B cell (primary cell): ENCODE measurements at regions not wholly inside any gene's neighbourhood (a gene's known extent, or its start where the extent isn't known, plus 50 kb on each side); places are given as distances from the start of the nearest gene placed in this dataset.

ENCODE experiments used
- ATAC-seq: fragments of 200-7000 bp; cut with Tn5 transposase; one replicate; pipeline ENCODE4 v1.10.0; 2021; ENCODE audit warnings: low read depth, mild to moderate bottlenecking, moderate number of reproducible peaks, moderate library complexity
- CTCF ChIA-PET: fragments of 350-600 bp; sonication (Branson Sonifier 250); formaldehyde crosslinking; loops from one replicate; lab custom pipeline; 2021; ENCODE audit warnings: antibody characterized with exemption, inconsistent platforms; lab: Charles Lee
- POLR2A ChIA-PET: fragments of 350-600 bp; sonication (Branson Sonifier 250); formaldehyde crosslinking; loops from one replicate; lab custom pipeline; 2021; ENCODE audit warnings: antibody characterized with exemption; lab: Charles Lee
- DNase-seq: peaks from one replicate; pipeline ENCODE4 v3.0.0; 2013
- H2AFZ ChIP-seq: 2 replicates; pipeline ENCODE4 v1.6.1; 2012; ENCODE audit warnings: mild to moderate bottlenecking, low read depth, low read length; ENCODE audit not compliant: insufficient read depth, poor library complexity, severe bottlenecking
- H3K27ac ChIP-seq, 2 donors: 1 replicate in 1 of 2; 2 replicates in 1 of 2; pipeline ENCODE4 v1.5.1; 2012 to 2013; ENCODE audit warnings: low read length in 2 of 2, mild to moderate bottlenecking in 2 of 2, moderate library complexity in 1 of 2
- H3K27me3 ChIP-seq, 4 experiments: fragments of 200-600 bp in 1 of 4; sonication (generic) in 1 of 4; replicated peaks in 1 of 4; 1 replicate in 2 of 4; 2 replicates in 2 of 4; pipeline versions ENCODE4 v1.6.1 to v1.7.0; 2013 to 2016; ENCODE audit warnings: low read length in 3 of 4, mild to moderate bottlenecking in 2 of 4, mixed read lengths in 1 of 4, moderate library complexity in 1 of 4; ENCODE audit not compliant: insufficient read depth in 4 of 4, control insufficient read depth in 3 of 4; ENCODE audit errors: control extremely low read depth in 1 of 4
- H3K36me3 ChIP-seq, 2 experiments: replicated peaks in 1 of 2; 1 replicate in 1 of 2; 2 replicates in 1 of 2; pipeline versions ENCODE4 v1.6.1 to v1.7.1; 2013; ENCODE audit warnings: low read length in 1 of 2; ENCODE audit not compliant: insufficient read depth in 2 of 2, control insufficient read depth in 1 of 2; ENCODE audit errors: control extremely low read depth in 1 of 2, extremely low read depth in 1 of 2
- H3K4me1 ChIP-seq, 2 donors: fragments of 200-600 bp in 1 of 2; sonication (generic) in 1 of 2; 1 replicate in 1 of 2; 2 replicates in 1 of 2; pipeline versions ENCODE4 v1.5.1 to v1.6.1; 2013 to 2017; ENCODE audit warnings: low read length in 2 of 2; ENCODE audit not compliant: control insufficient read depth in 2 of 2, insufficient read depth in 2 of 2
- H3K4me2 ChIP-seq: replicated peaks from 2 replicates; pipeline ENCODE3; 2012; ENCODE audit warnings: mild to moderate bottlenecking, low read depth, low read length; ENCODE audit not compliant: poor library complexity, severe bottlenecking
- H3K4me3 ChIP-seq, 5 experiments: fragments of 200-600 bp in 1 of 5; sonication (generic) in 1 of 5; 1 replicate in 3 of 5; 2 replicates in 2 of 5; pipeline versions ENCODE4 v1.5.1 to v1.7.0; 2011 to 2016; ENCODE audit warnings: low read length in 4 of 5, mild to moderate bottlenecking in 4 of 5, low read depth in 2 of 5, control low read depth in 1 of 5, moderate library complexity in 1 of 5; ENCODE audit not compliant: insufficient read depth in 1 of 5; ENCODE audit errors: control extremely low read depth in 1 of 5, extremely low read depth in 1 of 5
- H3K79me2 ChIP-seq: fragments of 200-600 bp; sonication (generic); one replicate; pipeline ENCODE4 v1.6.0; 2016; ENCODE audit warnings: low read length; ENCODE audit not compliant: control insufficient read depth, insufficient read depth
- H3K9ac ChIP-seq: fragments of 200-600 bp; sonication (generic); 2 replicates; pipeline ENCODE4 v1.6.1; 2017; ENCODE audit warnings: mild to moderate bottlenecking, low read length, moderate library complexity
- H3K9me3 ChIP-seq, 3 donors: one replicate each; pipeline versions ENCODE4 v1.6.1 to v1.7.1; 2013; ENCODE audit warnings: low read length in 2 of 3; ENCODE audit not compliant: control insufficient read depth in 2 of 3, insufficient read depth in 1 of 3; ENCODE audit errors: control extremely low read depth in 1 of 3
- H4K20me1 ChIP-seq: 2 replicates; pipeline ENCODE4 v1.6.0; 2012; ENCODE audit warnings: mild to moderate bottlenecking, low read length; ENCODE audit not compliant: insufficient read depth, control insufficient read depth, poor library complexity, severe bottlenecking
- H3K27ac Mint-ChIP-seq: one replicate; pipeline ENCODE4 v1.8.0; 2021; ENCODE audit warnings: mixed read lengths
- H3K27me3 Mint-ChIP-seq: one replicate; pipeline ENCODE4 v1.8.0; 2021; ENCODE audit warnings: mixed read lengths
- H3K4me1 Mint-ChIP-seq: one replicate; pipeline ENCODE4 v1.8.0; 2021; ENCODE audit warnings: mixed read lengths
- H3K4me3 Mint-ChIP-seq: one replicate; pipeline ENCODE4 v1.8.0; 2021; ENCODE audit warnings: mixed read lengths
- H3K9me3 Mint-ChIP-seq: one replicate; pipeline ENCODE4 v1.8.0; 2022; ENCODE audit warnings: mixed read lengths; ENCODE audit not compliant: insufficient read depth
- EZH2 ChIP-seq: IDR thresholded peaks from 2 replicates; pipeline ENCODE4 v1.6.1; 2012; ENCODE audit warnings: borderline replicate concordance, low read depth, mild to moderate bottlenecking, moderate library complexity, low read length; ENCODE audit not compliant: insufficient read depth, poor library complexity, severe bottlenecking
- WGBS: methylation state at CpG from one replicate; pipeline ENCODE4 v1.1.5; 2013; ENCODE audit warnings: missing lambda C conversion rate; ENCODE audit not compliant: insufficient coverage; 5-methylcytosine and 5-hydroxymethylcytosine counted together
- intact Hi-C: fragments of 100-400 bp; cut with micrococcal nuclease; formaldehyde crosslinking; loops from one replicate; pipeline ENCODE4 v1.10.0; 2022
- TF ChIP-seq, protein P1 (sequence below): fragments of 200-600 bp; IDR thresholded peaks from one replicate; pipeline ENCODE4 v1.8.0; 2022; ENCODE audit warnings: antibody characterized with exemption, mild to moderate bottlenecking

DNA sequence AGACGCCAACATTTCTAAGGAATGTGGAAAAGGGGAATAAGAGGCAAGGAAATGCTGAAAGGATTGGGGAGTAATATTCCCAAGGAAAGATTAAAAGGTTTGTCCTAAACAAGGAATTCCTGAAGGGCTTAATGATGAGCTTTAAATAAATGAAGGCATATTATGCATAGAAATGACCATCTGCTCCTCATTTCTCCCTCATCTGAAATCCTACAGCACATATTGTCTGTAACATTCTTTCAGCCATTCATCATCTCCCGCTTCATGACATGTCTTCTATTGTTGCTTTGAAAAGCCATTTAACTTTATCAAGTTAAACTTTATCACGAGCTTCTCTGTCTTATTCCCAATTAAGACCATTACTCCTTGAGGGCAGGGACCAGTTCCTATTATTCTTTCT is 608.7 kb upstream of the PLXNA2 start:
- intact Hi-C loops: no loop called here

DNA sequence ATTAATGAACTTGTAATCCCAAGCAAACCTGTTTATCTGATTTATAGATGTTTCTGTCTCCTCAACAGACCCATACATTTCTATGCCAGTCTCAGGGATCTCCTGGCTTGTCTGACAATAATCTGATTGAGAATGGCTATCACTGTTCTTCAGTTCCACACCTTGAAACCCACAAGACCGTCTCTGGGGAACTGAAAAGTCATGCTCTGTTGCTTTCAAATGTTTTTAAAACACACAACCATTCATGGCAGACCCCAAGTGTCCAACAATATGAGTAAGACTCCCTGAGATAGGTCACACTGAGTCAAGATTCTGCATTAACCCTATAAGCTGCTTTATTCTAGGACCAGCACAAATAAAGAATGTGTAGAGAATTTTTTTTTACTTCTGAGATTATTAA is 611.2 kb upstream of the PLXNA2 start:
- no peak overlapping the region for H2AFZ ChIP-seq

More for the DNA sequence above, 608.7 kb upstream of the PLXNA2 start:
- Histone ChIP-seq H3K9ac (no peak overlapping the region), H2AFZ (no peak overlapping the region), H3K9me3 (no peaks in the 10 kb centered on the region), H3K4me1 (no peaks in the 10 kb centered on the region), H3K4me2 (no peak overlapping the region), H3K27ac (no peak overlapping the region), H3K27me3 (no peaks in the 10 kb centered on the region), H3K4me3 (no peak overlapping the region), H4K20me1 (no peaks in the 10 kb centered on the region), H3K79me2 (no peaks in the 10 kb centered on the region), H3K36me3 (no peaks in the 10 kb centered on the region)
- DNase-seq (no peak), ATAC-seq (no peak)
- Mint-ChIP-seq H3K27me3 (peaks cover 7% of the 10 kb centered on the region), H3K4me3 (no peak overlapping the region), H3K9me3 (no peaks in the 10 kb centered on the region), H3K27ac (no peak overlapping the region), H3K4me1 (no peaks in the 10 kb centered on the region)
- 100% methylated on average over 1 of the region's 3 CpGs for WGBS
- TF ChIP-seq, protein P1, sequence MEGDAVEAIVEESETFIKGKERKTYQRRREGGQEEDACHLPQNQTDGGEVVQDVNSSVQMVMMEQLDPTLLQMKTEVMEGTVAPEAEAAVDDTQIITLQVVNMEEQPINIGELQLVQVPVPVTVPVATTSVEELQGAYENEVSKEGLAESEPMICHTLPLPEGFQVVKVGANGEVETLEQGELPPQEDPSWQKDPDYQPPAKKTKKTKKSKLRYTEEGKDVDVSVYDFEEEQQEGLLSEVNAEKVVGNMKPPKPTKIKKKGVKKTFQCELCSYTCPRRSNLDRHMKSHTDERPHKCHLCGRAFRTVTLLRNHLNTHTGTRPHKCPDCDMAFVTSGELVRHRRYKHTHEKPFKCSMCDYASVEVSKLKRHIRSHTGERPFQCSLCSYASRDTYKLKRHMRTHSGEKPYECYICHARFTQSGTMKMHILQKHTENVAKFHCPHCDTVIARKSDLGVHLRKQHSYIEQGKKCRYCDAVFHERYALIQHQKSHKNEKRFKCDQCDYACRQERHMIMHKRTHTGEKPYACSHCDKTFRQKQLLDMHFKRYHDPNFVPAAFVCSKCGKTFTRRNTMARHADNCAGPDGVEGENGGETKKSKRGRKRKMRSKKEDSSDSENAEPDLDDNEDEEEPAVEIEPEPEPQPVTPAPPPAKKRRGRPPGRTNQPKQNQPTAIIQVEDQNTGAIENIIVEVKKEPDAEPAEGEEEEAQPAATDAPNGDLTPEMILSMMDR: no peak
- no peak for TF ChIP-seq EZH2
- POLR2A ChIA-PET: no interaction called here
- CTCF ChIA-PET: no interaction called here

More for the DNA sequence above, 611.2 kb upstream of the PLXNA2 start:
- no peaks in the 10 kb centered on the region for H3K79me2 ChIP-seq
- H3K4me1 Mint-ChIP-seq: no peaks in the 10 kb centered on the region
- H3K9me3 ChIP-seq: no peaks in the 10 kb centered on the region
- ChIA-PET CTCF (no interaction called here), POLR2A (no interaction called here)
- H3K4me1 ChIP-seq: no peaks in the 10 kb centered on the region
- no peaks in the 10 kb centered on the region for H4K20me1 ChIP-seq
- no peak overlapping the region for H3K27ac Mint-ChIP-seq
- H3K36me3 ChIP-seq: no peaks in the 10 kb centered on the region
- H3K9me3 Mint-ChIP-seq: no peaks in the 10 kb centered on the region
- H3K27ac ChIP-seq: no peak overlapping the region
- no peak overlapping the region for H3K4me3 Mint-ChIP-seq
- no peak for TF ChIP-seq EZH2
- TF ChIP-seq, protein P1: no peak
- H3K27me3 Mint-ChIP-seq: peaks cover 10% of the 10 kb centered on the region
- intact Hi-C loops: no loop called here
- no peak for ATAC-seq
- no peak overlapping the region for H3K9ac ChIP-seq
- H3K27me3 ChIP-seq: no peaks in the 10 kb centered on the region
- no peak overlapping the region for H3K4me3 ChIP-seq
- no peak for DNase-seq
- WGBS: 38% methylated on average over 1 of the region's 1 CpG
- no peak overlapping the region for H3K4me2 ChIP-seq
